HG03064 (cell line): ENCODE measurements at regions not wholly inside any gene's neighbourhood (a gene's known extent, or its start where the extent isn't known, plus 50 kb on each side); places are given as distances from the start of the nearest gene placed in this dataset.

Experiments used
- ATAC-seq: cut with Tn5 transposase; IDR thresholded peaks from one replicate; pipeline ENCODE4 v1.9.1; 2021; ENCODE audit warnings: low read depth; ENCODE audit not compliant: unreplicated experiment

DNA sequence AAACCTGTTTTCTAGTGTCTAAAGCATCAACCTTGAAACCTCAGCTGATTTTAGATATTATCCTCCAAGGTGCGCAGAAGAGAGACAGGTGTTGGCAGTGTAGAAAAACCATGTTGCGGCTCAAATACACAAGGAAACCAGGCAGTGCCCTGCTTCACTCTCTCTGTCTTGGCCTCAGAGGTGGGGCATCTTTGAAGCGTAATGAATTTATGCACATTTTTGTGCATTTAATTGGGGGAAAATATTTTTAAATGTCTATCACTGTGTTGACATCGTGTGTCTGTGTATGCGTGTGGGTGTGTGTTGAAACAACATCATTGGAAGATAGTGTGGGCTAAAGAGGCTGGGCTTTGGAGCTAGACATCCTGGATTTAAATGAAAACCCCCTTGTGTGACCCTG is 334.0 kb upstream of the CHD6 start:
- no peak for ATAC-seq

- no peak for ATAC-seq
Measured at GRCh38 chr20:41951615-41952014, 333.4 kb upstream of the CHD6 start.

GRCh38 chr20:41939659-41940058 is 321.5 kb upstream of the CHD6 start:
- no peak for ATAC-seq

GRCh38 chr20:41938353-41938752 is 320.2 kb upstream of the CHD6 start:
- ATAC-seq, result no peak

GRCh38 chr20:41935259-41935791 is 317.1 kb upstream of the CHD6 start:
- no peak for ATAC-seq

DNA sequence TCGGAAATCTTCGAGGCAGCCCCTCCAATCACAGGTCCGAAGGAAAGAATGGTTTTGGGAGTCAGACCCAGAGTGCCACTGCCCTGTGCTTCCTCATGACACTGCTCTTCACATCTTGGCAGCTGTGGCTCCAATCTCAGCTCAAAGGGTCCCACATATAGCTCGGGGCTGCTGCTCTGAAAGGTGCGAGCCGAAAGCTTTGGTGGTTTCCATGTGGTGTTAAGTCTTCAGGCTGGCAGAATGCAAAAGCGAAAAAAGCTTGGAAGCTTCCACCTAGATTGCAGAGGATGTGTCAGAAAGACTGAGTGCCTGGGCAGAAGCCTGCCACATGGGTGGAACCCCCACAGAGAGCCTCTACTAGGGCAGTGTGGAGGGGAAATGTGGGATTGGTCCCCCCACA is 314.3 kb upstream of the CHD6 start:
- ATAC-seq, result no peak

- no peak for ATAC-seq
Measured at GRCh38 chr20:41927655-41928054, 309.5 kb upstream of the CHD6 start.

DNA sequence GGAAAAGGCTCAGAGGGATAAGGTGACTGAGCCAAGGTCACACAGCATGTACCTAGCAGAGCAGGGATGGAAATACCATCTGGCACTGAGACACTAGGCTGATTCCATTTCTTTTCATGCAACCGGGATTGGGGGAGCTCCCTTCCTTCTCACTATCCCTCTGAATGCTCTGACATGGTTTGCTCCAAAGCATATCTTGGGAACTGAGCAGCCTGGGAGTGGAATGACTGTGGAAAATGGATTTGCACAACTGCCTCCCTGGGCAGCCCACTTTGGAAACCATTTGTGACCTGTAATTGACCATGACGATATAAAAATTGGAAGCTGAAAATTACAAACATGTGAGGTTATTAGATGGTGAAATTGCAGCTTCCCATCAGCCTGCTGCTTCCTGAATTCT is 309.0 kb upstream of the CHD6 start:
- ATAC-seq, result no peak

DNA sequence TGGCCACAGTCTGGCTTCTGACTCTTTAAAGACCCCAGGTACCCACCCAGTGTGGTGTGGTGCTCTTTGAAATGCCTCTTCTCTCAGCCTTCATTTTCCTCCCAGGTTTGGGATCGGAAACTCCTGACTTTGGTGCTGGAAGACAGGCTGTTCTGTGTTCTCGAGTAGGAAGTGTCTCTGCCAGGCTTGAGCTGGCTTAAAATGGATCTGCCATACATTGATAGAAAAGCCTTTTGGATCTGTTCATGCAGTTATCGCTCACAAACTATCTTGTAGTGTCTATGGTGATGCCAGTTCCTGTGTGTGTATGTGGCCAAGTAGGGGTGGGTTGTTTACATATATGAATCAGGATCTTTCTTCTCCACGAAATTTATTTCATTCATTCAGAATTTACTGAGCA is 307.3 kb upstream of the CHD6 start:
- ATAC-seq, result no peak

- no peak for ATAC-seq
Measured at GRCh38 chr20:41923624-41924023, 305.4 kb upstream of the CHD6 start.

GRCh38 chr20:41913146-41913545 is 295.0 kb upstream of the CHD6 start:
- ATAC-seq, result no peak

DNA sequence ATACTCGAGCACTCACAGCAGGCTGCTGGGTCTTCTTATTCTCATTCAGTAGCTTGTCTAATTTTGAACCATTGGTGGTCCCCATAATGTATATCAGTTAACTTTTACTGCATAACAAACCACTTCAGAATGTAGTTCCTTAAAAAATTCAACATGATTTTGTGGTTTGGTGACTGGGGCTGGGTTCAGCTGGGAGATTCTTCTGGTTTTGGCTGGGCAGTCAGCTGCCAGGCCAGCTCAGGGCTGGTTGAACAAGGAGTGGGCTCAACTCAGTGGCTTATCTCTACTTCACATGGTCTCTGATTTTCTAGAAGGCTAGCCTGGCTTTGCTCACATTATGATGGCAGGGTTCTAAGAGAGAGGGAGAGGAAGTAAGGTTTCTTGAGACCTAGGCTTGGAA is 292.4 kb upstream of the CHD6 start:
- no peak for ATAC-seq

DNA sequence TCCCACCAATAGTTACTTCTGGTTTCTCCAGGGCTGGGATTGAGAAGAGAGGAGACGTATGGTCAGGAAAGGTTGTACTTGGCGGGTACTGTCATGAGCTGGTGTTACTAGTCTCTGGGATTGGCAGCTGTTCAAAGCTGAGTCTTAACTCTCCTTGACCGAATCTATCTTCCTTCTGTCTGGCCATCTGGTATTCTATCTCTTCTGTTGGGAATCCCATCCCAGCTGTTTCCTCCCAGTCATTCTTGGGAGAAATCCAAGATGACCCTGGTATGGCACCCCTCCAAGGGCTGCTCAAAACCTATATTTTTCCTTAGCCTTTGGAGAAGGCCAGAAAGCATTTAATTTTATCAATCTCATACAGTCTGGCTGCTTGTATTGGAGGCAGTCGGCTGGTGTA is 287.0 kb upstream of the CHD6 start:
- no peak for ATAC-seq

DNA sequence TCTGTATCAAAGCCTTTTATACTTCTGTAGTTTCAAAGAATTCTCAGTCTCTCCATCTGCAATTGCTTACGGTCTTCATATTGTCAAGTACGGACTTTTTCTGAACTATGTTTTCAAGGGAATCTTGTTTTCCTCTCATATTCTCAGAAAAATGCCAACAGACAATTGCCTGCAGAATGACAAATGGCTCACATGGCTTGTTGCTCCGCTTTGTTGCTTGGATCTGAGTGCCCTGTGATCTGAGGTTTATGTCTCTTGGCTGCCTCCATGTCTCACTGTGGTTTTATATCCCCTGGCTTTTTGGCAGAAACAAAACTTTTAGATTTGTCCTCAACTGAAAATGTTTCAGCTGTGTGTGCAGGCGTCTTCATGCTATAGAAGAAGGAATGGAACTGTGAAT is 285.4 kb upstream of the CHD6 start:
- ATAC-seq, result no peak

DNA sequence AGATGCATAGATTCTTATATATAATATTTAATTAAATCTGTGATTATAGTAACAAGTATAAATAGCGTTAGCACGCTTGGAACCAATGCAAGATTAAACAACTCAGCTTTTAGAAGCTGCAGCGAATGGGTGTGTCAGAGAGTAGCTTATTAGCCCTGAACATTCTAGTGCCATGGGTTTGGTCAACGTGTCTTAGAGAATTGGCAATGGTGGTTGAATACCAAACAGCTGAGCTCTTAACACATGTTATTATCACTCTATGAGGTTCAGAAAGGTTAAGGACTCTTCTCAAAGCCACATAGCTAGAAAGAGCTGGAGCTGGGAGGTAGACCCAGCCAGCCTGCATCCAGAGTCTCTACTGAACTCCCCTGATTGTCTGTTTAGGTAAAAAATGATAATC is 284.2 kb upstream of the CHD6 start:
- no peak for ATAC-seq

DNA sequence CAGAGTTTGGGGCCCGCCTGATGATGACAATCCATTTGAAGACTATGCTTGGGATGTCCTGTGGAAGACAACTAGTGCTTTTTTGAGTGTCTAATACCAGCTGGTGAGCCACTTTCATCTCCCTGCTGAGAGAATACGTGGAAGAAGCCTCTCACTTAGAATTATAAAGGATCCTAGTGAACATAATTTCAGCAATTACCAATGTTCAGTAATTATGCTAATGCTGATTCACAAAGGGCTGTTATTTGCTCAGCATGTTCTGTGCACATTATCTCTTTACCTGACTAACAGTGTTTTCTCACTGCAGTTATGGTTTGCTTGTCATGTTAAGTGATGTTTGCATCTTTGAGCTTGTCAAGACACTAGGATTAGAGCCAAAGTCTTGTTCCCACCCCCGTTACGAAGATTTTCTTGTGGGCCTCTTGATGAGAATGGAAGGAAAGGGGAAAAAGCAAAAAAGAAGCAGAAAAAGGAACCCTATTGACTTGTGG is 282.1 kb upstream of the CHD6 start:
- ATAC-seq, result no peak

DNA sequence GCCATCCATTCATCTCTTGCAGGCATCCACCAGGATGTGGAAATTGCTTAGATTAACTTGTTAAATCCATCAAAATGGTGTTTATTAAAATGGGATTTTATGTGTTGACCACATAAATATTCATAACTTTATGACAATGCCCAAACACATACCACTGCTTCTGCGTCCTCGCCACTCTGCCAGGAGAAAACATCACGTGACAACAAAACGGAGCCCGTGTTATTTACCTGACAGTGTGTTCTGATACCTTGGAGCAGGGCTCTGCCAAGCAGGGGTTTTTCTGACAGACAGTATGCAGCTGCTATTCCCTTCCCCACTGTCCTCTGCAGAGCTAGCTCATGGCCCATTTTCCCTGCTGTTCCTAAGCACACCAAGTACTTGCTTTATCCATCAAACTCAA is 279.5 kb upstream of the CHD6 start:
- ATAC-seq, result no peak

DNA sequence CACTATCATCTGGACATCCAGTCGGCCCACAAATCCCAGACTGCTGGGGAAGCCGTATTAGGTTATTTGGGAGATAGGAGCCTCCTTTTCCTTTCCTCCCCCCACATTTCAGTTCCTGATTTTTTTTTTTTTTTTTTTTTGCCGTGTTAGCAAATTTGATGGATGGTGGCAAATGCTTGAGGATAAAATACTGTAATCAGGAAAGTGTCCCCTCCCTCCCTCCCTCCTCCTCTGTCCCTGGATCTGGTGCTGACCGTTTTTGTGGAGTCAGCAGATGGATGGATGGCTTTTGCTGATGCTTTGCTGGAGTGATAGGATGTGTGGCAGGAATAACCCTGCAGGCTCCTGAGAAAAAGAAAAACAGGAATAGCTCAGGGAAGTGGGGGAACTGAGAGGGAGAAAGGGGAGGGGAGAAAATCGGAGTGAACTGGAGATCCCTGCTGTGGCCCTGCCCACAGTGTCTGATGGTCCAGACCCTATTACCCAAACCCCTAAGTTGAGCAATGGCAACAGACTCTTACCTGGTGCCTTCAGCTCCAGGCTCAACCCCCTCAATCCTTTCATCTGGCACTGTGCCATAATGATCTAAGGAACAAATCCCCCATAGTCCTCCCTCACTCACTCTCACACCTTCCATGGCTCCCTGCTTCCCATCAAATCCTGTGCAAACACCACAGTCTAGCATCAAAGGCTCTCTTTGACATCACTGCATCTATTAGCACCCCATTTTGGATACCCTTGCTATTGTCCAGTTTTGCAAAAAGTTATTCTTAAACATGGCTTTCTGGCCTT is 277.3 kb upstream of the CHD6 start:
- no peak for ATAC-seq

- ATAC-seq, result no peak
Measured at GRCh38 chr20:41894255-41894963, 276.2 kb upstream of the CHD6 start.

DNA sequence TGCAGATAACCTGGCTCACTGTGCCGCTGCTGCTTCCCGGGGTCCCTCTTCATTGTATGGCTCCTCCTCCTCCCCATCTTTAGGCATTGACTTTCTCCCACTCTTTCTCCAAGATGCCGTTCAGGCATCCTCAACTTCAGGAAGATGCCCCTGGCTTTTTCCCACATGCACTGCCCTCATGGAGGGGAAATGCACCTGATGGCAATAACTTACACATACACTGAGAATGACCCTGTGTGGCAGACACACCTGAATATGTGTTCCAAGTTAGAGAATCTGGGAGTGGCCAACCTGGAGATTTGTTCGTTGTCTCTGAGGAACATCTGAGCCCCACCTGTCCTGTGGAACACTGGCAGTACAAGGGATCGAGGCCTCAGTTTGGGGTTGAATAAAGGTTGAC is 273.9 kb upstream of the CHD6 start:
- no peak for ATAC-seq

- ATAC-seq, result no peak
Measured at GRCh38 chr20:41889844-41890224, 271.7 kb upstream of the CHD6 start.
